Mesendoderm (in vitro differentiated cells): ENCODE measurements at regions not wholly inside any gene's neighbourhood (a gene's known extent, or its start where the extent isn't known, plus 50 kb on each side); places are given as distances from the start of the nearest gene placed in this dataset.

Experiments used
- DNase-seq: peaks from one replicate; pipeline ENCODE4 v3.0.0; 2013
- H2AK5ac ChIP-seq: 2 replicates; pipeline ENCODE4 v1.6.1; 2013; ENCODE audit warnings: low read length, inconsistent platforms
- H2BK120ac ChIP-seq: 2 replicates; pipeline ENCODE4 v1.6.1; 2013; ENCODE audit warnings: low read depth, mild to moderate bottlenecking, low read length, moderate library complexity, mixed read lengths
- H2BK15ac ChIP-seq: replicated peaks from 2 replicates; pipeline ENCODE4 v1.6.1; 2013; ENCODE audit warnings: low read depth, mild to moderate bottlenecking, moderate library complexity
- H2BK5ac ChIP-seq: 2 replicates; pipeline ENCODE4 v1.6.1; 2013; ENCODE audit warnings: low read length, inconsistent platforms
- H3K18ac ChIP-seq: 2 replicates; pipeline ENCODE4 v1.6.1; 2013; ENCODE audit warnings: mild to moderate bottlenecking, low read length, mixed read lengths
- H3K23ac ChIP-seq: one replicate; pipeline ENCODE4 v1.6.1; 2013; ENCODE audit warnings: low read length
- H3K27ac ChIP-seq: 2 replicates; pipeline ENCODE4 v1.5.1; 2013; ENCODE audit warnings: low read depth, mild to moderate bottlenecking, inconsistent platforms, low read length, moderate library complexity
- H3K27me3 ChIP-seq: 2 replicates; pipeline ENCODE4 v1.6.1; 2013; ENCODE audit warnings: low read length, control low read depth, mild to moderate bottlenecking, inconsistent platforms; ENCODE audit not compliant: insufficient read depth, poor library complexity
- H3K36me3 ChIP-seq: 2 replicates; pipeline ENCODE4 v1.6.1; 2013; ENCODE audit warnings: low read length, inconsistent platforms; ENCODE audit not compliant: control insufficient read depth, insufficient read depth
- H3K4ac ChIP-seq: one replicate; pipeline ENCODE4 v1.6.1; 2013; ENCODE audit warnings: low read depth, mild to moderate bottlenecking, low read length, moderate library complexity
- H3K4me1 ChIP-seq: 2 replicates; pipeline ENCODE4 v1.6.1; 2013; ENCODE audit warnings: low read depth, low read length, inconsistent platforms; ENCODE audit not compliant: control insufficient read depth
- H3K4me2 ChIP-seq: 2 replicates; pipeline ENCODE4 v1.6.1; 2013; ENCODE audit warnings: low read length
- H3K4me3 ChIP-seq: 2 replicates; pipeline ENCODE4 v1.5.1; 2013; ENCODE audit warnings: mild to moderate bottlenecking, low read length
- H3K56ac ChIP-seq: one replicate; pipeline ENCODE4 v1.6.1; 2013; ENCODE audit warnings: low read length
- H3K79me1 ChIP-seq: 2 replicates; pipeline ENCODE4 v1.6.1; 2013; ENCODE audit warnings: low read length, inconsistent platforms
- H3K79me2 ChIP-seq: 2 replicates; pipeline ENCODE4 v1.6.1; 2013; ENCODE audit warnings: mild to moderate bottlenecking, low read length; ENCODE audit not compliant: control insufficient read depth, insufficient read depth
- H3K9ac ChIP-seq: 2 replicates; pipeline ENCODE4 v1.6.1; 2013; ENCODE audit warnings: low read length, inconsistent platforms
- H4K5ac ChIP-seq: one replicate; pipeline ENCODE4 v1.6.1; 2013; ENCODE audit warnings: low read length
- H4K8ac ChIP-seq: one replicate; pipeline ENCODE4 v1.6.1; 2013; ENCODE audit warnings: low read depth, mild to moderate bottlenecking, control low read depth, low read length, moderate library complexity
- WGBS: extraction: QIAGEN DNeasy Blood & Tissue Kit; methylation state at CpG from one replicate; pipeline ENCODE4 v1.1.7; 2013; ENCODE audit warnings: low lambda C conversion rate, missing lambda C conversion rate; ENCODE audit not compliant: insufficient coverage; ENCODE audit errors: extremely low coverage; 5-methylcytosine and 5-hydroxymethylcytosine counted together

GRCh38 chr7:156180451-156181229, 368.4 kb upstream of the SHH start:
- Histone ChIP-seq H3K4me1 (no peaks in the 10 kb centered on the region), H3K36me3 (no peaks in the 10 kb centered on the region), H3K56ac (no peak overlapping the region), H3K9ac (no peak overlapping the region), H3K79me1 (no peaks in the 10 kb centered on the region), H4K5ac (no peak overlapping the region), H3K27me3 (no peaks in the 10 kb centered on the region), H2BK15ac (no peak overlapping the region), H3K4me2 (no peak overlapping the region), H3K27ac (no peak overlapping the region), H3K79me2 (no peaks in the 10 kb centered on the region), H4K8ac (no peak overlapping the region), H2BK5ac (no peak overlapping the region), H3K4me3 (no peak overlapping the region), H2BK120ac (no peak overlapping the region), H2AK5ac (no peak overlapping the region), H3K18ac (no peak overlapping the region), H3K23ac (no peak overlapping the region), H3K4ac (no peak overlapping the region)
- no CpG with 5 or more reads among the region's 13 CpGs for whole genome bisulfite sequencing
- DNase-seq: no peak

- H3K18ac ChIP-seq: no peak overlapping the region
These were observed 367.7 kb upstream of the SHH start for GRCh38 chr7:156179872-156180390.

GRCh38 chr7:156178857-156179256, 366.6 kb upstream of the SHH start:
- Histone ChIP-seq H2BK5ac (no peak overlapping the region), H2AK5ac (no peak overlapping the region), H3K23ac (no peak overlapping the region), H4K5ac (no peak overlapping the region), H3K36me3 (no peaks in the 10 kb centered on the region), H3K18ac (no peak overlapping the region), H3K79me2 (no peaks in the 10 kb centered on the region), H3K4me2 (no peak overlapping the region), H3K4ac (no peak overlapping the region), H3K27me3 (no peaks in the 10 kb centered on the region), H3K79me1 (no peaks in the 10 kb centered on the region), H2BK120ac (no peak overlapping the region), H2BK15ac (no peak overlapping the region), H4K8ac (no peak overlapping the region), H3K4me3 (no peak overlapping the region), H3K9ac (no peak overlapping the region), H3K56ac (no peak overlapping the region), H3K4me1 (no peaks in the 10 kb centered on the region), H3K27ac (no peak overlapping the region)
- no peak for DNase-seq
- WGBS: no CpG with 5 or more reads among the region's 13 CpGs

More at GRCh38 chr7:156179872-156180390, 367.7 kb upstream of the SHH start:
- Histone ChIP-seq H3K79me2 (no peaks in the 10 kb centered on the region), H4K5ac (no peak overlapping the region), H3K4ac (no peak overlapping the region), H3K4me1 (no peaks in the 10 kb centered on the region), H3K27me3 (no peaks in the 10 kb centered on the region), H3K27ac (no peak overlapping the region), H2BK15ac (no peak overlapping the region), H3K56ac (no peak overlapping the region), H3K9ac (no peak overlapping the region), H4K8ac (no peak overlapping the region), H2BK120ac (no peak overlapping the region), H2BK5ac (no peak overlapping the region), H3K23ac (no peak overlapping the region), H3K4me3 (no peak overlapping the region), H3K36me3 (no peaks in the 10 kb centered on the region), H3K4me2 (no peak overlapping the region), H3K79me1 (no peaks in the 10 kb centered on the region), H2AK5ac (no peak overlapping the region)
- no CpG with 5 or more reads among the region's 13 CpGs for WGBS
- no peak for DNase-seq

DNA sequence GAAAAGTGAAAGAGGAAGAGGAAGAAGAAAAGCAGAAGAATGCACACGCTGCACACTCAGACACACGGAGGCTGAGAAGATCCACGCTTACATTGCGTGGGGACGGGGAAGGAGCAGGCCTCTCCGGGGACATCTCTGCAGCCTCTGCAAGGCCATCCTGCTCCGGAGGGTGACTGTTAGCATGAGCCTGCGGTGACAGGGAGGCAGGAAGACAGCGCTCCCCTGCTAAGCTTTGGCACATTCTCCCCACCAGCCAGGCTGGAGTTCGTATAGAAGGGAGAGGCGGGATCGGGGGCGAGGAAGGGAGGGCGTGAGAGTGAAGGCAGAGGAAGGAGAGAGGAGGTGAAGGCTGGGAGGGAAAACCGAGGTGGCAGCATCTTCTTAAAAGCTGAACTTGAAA, 366.0 kb upstream of the SHH start:
- no peak overlapping the region for H3K27ac ChIP-seq
- no peak overlapping the region for H3K23ac ChIP-seq
- H2BK15ac ChIP-seq: no peak overlapping the region
- no peaks in the 10 kb centered on the region for H3K79me2 ChIP-seq
- no peak overlapping the region for H4K5ac ChIP-seq
- no peak overlapping the region for H2AK5ac ChIP-seq
- WGBS: no CpG with 5 or more reads among the region's 15 CpGs
- H3K4ac ChIP-seq: no peak overlapping the region
- H3K27me3 ChIP-seq: no peaks in the 10 kb centered on the region
- no peak for DNase-seq
- no peak overlapping the region for H4K8ac ChIP-seq
- H3K79me1 ChIP-seq: no peaks in the 10 kb centered on the region
- no peak overlapping the region for H3K56ac ChIP-seq
- no peak overlapping the region for H3K4me3 ChIP-seq
- no peaks in the 10 kb centered on the region for H3K36me3 ChIP-seq
- no peak overlapping the region for H3K9ac ChIP-seq
- H2BK120ac ChIP-seq: no peak overlapping the region
- no peak overlapping the region for H3K18ac ChIP-seq
- H3K4me1 ChIP-seq: no peaks in the 10 kb centered on the region
- no peak overlapping the region for H3K4me2 ChIP-seq
- no peak overlapping the region for H2BK5ac ChIP-seq

DNA sequence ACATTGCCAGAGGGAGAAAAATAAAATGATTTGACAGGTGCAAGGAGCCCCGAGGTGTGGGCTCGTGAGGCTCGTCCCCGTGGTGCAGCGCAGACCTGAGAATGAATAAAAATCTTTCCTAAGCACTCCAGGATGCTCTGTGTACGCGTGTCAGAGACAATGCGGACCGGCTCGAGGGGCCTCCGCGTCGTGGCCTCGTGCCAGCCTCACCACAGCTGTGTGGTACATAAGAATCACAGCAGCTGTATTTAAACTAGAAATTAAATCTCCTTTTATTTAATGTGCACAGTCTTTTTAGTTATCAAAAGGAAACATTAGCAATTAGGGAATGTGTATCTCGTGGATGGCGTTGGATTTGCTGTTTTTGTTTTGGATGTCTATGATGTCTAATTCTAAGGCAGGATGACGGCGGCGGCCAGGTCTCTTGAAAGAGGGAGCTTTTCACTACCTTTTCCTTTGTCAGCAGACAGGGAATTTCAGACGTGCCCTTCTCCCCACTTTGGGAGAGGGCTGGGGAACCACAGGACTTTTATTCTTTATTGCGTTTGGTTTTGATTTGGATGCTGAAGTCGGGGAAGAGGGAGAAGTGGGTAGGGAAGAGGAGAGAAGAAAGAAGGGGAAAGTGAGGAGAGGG, 365.3 kb upstream of the SHH start:
- H3K23ac ChIP-seq: no peak overlapping the region
- no peaks in the 10 kb centered on the region for H3K27me3 ChIP-seq
- H3K79me1 ChIP-seq: no peaks in the 10 kb centered on the region
- no peak overlapping the region for H2BK15ac ChIP-seq
- no peak overlapping the region for H3K9ac ChIP-seq
- WGBS: 100% methylated on average over 2 of the region's 22 CpGs
- H3K4me2 ChIP-seq: no peak overlapping the region
- no peak overlapping the region for H2BK120ac ChIP-seq
- no peaks in the 10 kb centered on the region for H3K36me3 ChIP-seq
- no peak overlapping the region for H3K4me3 ChIP-seq
- no peak overlapping the region for H3K56ac ChIP-seq
- H3K79me2 ChIP-seq: no peaks in the 10 kb centered on the region
- H3K18ac ChIP-seq: no peak overlapping the region
- H3K4me1 ChIP-seq: no peaks in the 10 kb centered on the region
- H2AK5ac ChIP-seq: no peak overlapping the region
- H4K8ac ChIP-seq: no peak overlapping the region
- H4K5ac ChIP-seq: no peak overlapping the region
- H2BK5ac ChIP-seq: no peak overlapping the region
- DNase-seq: no peak
- H3K4ac ChIP-seq: no peak overlapping the region
- H3K27ac ChIP-seq: no peak overlapping the region
